B cell (primary cell): ENCODE measurements at regions not wholly inside any gene's neighbourhood (a gene's known extent, or its start where the extent isn't known, plus 50 kb on each side); places are given as distances from the start of the nearest gene placed in this dataset.

Experiments
- ATAC-seq: fragments of 200-7000 bp; cut with Tn5 transposase; one replicate; pipeline ENCODE4 v1.10.0; 2021; ENCODE audit warnings: low read depth, mild to moderate bottlenecking, moderate number of reproducible peaks, moderate library complexity
- CTCF ChIA-PET: fragments of 350-600 bp; sonication (Branson Sonifier 250); formaldehyde crosslinking; loops from one replicate; lab custom pipeline; 2021; ENCODE audit warnings: antibody characterized with exemption, inconsistent platforms; lab: Charles Lee
- POLR2A ChIA-PET: fragments of 350-600 bp; sonication (Branson Sonifier 250); formaldehyde crosslinking; loops from one replicate; lab custom pipeline; 2021; ENCODE audit warnings: antibody characterized with exemption; lab: Charles Lee
- DNase-seq: peaks from one replicate; pipeline ENCODE4 v3.0.0; 2013
- H2AFZ ChIP-seq: 2 replicates; pipeline ENCODE4 v1.6.1; 2012; ENCODE audit warnings: mild to moderate bottlenecking, low read depth, low read length; ENCODE audit not compliant: insufficient read depth, poor library complexity, severe bottlenecking
- H3K27ac ChIP-seq, 2 donors: 1 replicate in 1 of 2; 2 replicates in 1 of 2; pipeline ENCODE4 v1.5.1; 2012 to 2013; ENCODE audit warnings: low read length in 2 of 2, mild to moderate bottlenecking in 2 of 2, moderate library complexity in 1 of 2
- H3K27me3 ChIP-seq, 4 experiments: fragments of 200-600 bp in 1 of 4; sonication (generic) in 1 of 4; replicated peaks in 1 of 4; 1 replicate in 2 of 4; 2 replicates in 2 of 4; pipeline versions ENCODE4 v1.6.1 to v1.7.0; 2013 to 2016; ENCODE audit warnings: low read length in 3 of 4, mild to moderate bottlenecking in 2 of 4, mixed read lengths in 1 of 4, moderate library complexity in 1 of 4; ENCODE audit not compliant: insufficient read depth in 4 of 4, control insufficient read depth in 3 of 4; ENCODE audit errors: control extremely low read depth in 1 of 4
- H3K36me3 ChIP-seq, 2 experiments: replicated peaks in 1 of 2; 1 replicate in 1 of 2; 2 replicates in 1 of 2; pipeline versions ENCODE4 v1.6.1 to v1.7.1; 2013; ENCODE audit warnings: low read length in 1 of 2; ENCODE audit not compliant: insufficient read depth in 2 of 2, control insufficient read depth in 1 of 2; ENCODE audit errors: control extremely low read depth in 1 of 2, extremely low read depth in 1 of 2
- H3K4me1 ChIP-seq, 2 donors: fragments of 200-600 bp in 1 of 2; sonication (generic) in 1 of 2; 1 replicate in 1 of 2; 2 replicates in 1 of 2; pipeline versions ENCODE4 v1.5.1 to v1.6.1; 2013 to 2017; ENCODE audit warnings: low read length in 2 of 2; ENCODE audit not compliant: control insufficient read depth in 2 of 2, insufficient read depth in 2 of 2
- H3K4me2 ChIP-seq: replicated peaks from 2 replicates; pipeline ENCODE3; 2012; ENCODE audit warnings: mild to moderate bottlenecking, low read depth, low read length; ENCODE audit not compliant: poor library complexity, severe bottlenecking
- H3K4me3 ChIP-seq, 5 experiments: fragments of 200-600 bp in 1 of 5; sonication (generic) in 1 of 5; 1 replicate in 3 of 5; 2 replicates in 2 of 5; pipeline versions ENCODE4 v1.5.1 to v1.7.0; 2011 to 2016; ENCODE audit warnings: low read length in 4 of 5, mild to moderate bottlenecking in 4 of 5, low read depth in 2 of 5, control low read depth in 1 of 5, moderate library complexity in 1 of 5; ENCODE audit not compliant: insufficient read depth in 1 of 5; ENCODE audit errors: control extremely low read depth in 1 of 5, extremely low read depth in 1 of 5
- H3K79me2 ChIP-seq: fragments of 200-600 bp; sonication (generic); one replicate; pipeline ENCODE4 v1.6.0; 2016; ENCODE audit warnings: low read length; ENCODE audit not compliant: control insufficient read depth, insufficient read depth
- H3K9ac ChIP-seq: fragments of 200-600 bp; sonication (generic); 2 replicates; pipeline ENCODE4 v1.6.1; 2017; ENCODE audit warnings: mild to moderate bottlenecking, low read length, moderate library complexity
- H3K9me3 ChIP-seq, 3 donors: one replicate each; pipeline versions ENCODE4 v1.6.1 to v1.7.1; 2013; ENCODE audit warnings: low read length in 2 of 3; ENCODE audit not compliant: control insufficient read depth in 2 of 3, insufficient read depth in 1 of 3; ENCODE audit errors: control extremely low read depth in 1 of 3
- H4K20me1 ChIP-seq: 2 replicates; pipeline ENCODE4 v1.6.0; 2012; ENCODE audit warnings: mild to moderate bottlenecking, low read length; ENCODE audit not compliant: insufficient read depth, control insufficient read depth, poor library complexity, severe bottlenecking
- H3K27ac Mint-ChIP-seq: one replicate; pipeline ENCODE4 v1.8.0; 2021; ENCODE audit warnings: mixed read lengths
- H3K27me3 Mint-ChIP-seq: one replicate; pipeline ENCODE4 v1.8.0; 2021; ENCODE audit warnings: mixed read lengths
- H3K4me1 Mint-ChIP-seq: one replicate; pipeline ENCODE4 v1.8.0; 2021; ENCODE audit warnings: mixed read lengths
- H3K4me3 Mint-ChIP-seq: one replicate; pipeline ENCODE4 v1.8.0; 2021; ENCODE audit warnings: mixed read lengths
- H3K9me3 Mint-ChIP-seq: one replicate; pipeline ENCODE4 v1.8.0; 2022; ENCODE audit warnings: mixed read lengths; ENCODE audit not compliant: insufficient read depth
- EZH2 ChIP-seq: IDR thresholded peaks from 2 replicates; pipeline ENCODE4 v1.6.1; 2012; ENCODE audit warnings: borderline replicate concordance, low read depth, mild to moderate bottlenecking, moderate library complexity, low read length; ENCODE audit not compliant: insufficient read depth, poor library complexity, severe bottlenecking
- WGBS: methylation state at CpG from one replicate; pipeline ENCODE4 v1.1.5; 2013; ENCODE audit warnings: missing lambda C conversion rate; ENCODE audit not compliant: insufficient coverage; 5-methylcytosine and 5-hydroxymethylcytosine counted together
- intact Hi-C: fragments of 100-400 bp; cut with micrococcal nuclease; formaldehyde crosslinking; loops from one replicate; pipeline ENCODE4 v1.10.0; 2022
- TF ChIP-seq, protein P1 (sequence below): fragments of 200-600 bp; IDR thresholded peaks from one replicate; pipeline ENCODE4 v1.8.0; 2022; ENCODE audit warnings: antibody characterized with exemption, mild to moderate bottlenecking

- ChIA-PET CTCF (no interaction called here), POLR2A (no interaction called here)
- Histone ChIP-seq H3K9me3 (peaks cover 1 to 2% (median 2%) of the 10 kb centered on the region in 3 donors), H3K36me3 (no peaks in the 10 kb centered on the region), H2AFZ (no peak overlapping the region), H3K27ac (no peak overlapping the region), H3K27me3 (no peaks in the 10 kb centered on the region), H3K4me3 (no peak overlapping the region), H3K4me1 (no peaks in the 10 kb centered on the region), H3K79me2 (no peaks in the 10 kb centered on the region), H3K4me2 (no peak overlapping the region), H4K20me1 (no peaks in the 10 kb centered on the region), H3K9ac (no peak overlapping the region)
- DNase-seq (no peak), ATAC-seq (no peak)
- H3K4me1 Mint-ChIP-seq = no peaks in the 10 kb centered on the region
- H3K4me3 Mint-ChIP-seq = no peak overlapping the region
- WGBS = 78% methylated on average over 19 of the region's 19 CpGs
- H3K27me3 Mint-ChIP-seq = peaks cover 3% of the 10 kb centered on the region
- intact Hi-C loops = no loop called here
- peaks cover 4% of the 10 kb centered on the region for H3K9me3 Mint-ChIP-seq
- TF ChIP-seq, protein P1, sequence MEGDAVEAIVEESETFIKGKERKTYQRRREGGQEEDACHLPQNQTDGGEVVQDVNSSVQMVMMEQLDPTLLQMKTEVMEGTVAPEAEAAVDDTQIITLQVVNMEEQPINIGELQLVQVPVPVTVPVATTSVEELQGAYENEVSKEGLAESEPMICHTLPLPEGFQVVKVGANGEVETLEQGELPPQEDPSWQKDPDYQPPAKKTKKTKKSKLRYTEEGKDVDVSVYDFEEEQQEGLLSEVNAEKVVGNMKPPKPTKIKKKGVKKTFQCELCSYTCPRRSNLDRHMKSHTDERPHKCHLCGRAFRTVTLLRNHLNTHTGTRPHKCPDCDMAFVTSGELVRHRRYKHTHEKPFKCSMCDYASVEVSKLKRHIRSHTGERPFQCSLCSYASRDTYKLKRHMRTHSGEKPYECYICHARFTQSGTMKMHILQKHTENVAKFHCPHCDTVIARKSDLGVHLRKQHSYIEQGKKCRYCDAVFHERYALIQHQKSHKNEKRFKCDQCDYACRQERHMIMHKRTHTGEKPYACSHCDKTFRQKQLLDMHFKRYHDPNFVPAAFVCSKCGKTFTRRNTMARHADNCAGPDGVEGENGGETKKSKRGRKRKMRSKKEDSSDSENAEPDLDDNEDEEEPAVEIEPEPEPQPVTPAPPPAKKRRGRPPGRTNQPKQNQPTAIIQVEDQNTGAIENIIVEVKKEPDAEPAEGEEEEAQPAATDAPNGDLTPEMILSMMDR = no peak
- no peak for TF ChIP-seq EZH2
- H3K27ac Mint-ChIP-seq = no peak overlapping the region
Measured at GRCh38 chr22:44412136-44412731, 85.8 kb downstream of the RTL6 start.

DNA sequence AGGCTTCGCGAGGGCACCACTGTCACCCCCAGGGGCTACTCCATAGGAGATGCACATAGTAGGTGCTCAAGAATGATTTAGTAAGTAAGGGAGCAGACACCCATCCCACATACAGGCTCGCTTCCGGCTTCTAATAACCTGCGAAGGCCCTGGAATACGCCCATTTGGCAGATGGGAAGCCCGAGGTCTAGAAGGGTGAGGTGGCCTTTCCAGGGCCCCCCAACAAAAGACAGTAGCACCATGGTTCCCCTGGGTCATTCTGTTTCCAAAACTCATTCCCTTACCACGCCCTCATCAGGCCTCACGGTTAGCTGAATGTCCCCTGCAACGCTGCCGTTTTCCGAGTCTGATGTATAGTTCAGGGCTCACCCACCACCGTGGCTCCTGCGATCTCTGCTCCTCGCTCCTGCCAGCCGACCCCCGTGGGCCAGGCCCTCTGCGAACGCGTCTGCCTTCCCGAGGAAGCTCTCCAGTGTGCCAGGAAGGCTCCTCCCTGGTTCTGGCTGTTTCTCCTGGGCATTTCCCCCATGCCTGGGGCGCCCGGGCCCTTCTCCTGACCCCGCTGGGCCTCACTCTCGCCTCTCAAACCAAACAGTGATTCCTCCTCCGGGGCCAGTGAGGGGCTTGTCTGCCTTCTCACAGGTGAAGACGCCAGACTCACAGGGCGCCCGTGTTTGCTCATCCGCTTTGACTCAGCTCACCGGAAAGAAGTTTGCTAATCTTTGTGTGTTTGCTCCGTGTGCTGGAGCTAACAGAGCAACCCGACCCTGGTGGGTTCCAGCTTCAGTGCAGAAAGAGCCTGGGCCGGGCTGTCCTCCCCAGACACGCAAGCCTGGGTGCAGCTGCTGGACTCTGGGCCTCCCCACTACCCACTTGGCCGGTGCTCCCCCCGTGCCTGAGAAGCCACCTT, 86.6 kb downstream of the RTL6 start:
- peaks cover 4% of the 10 kb centered on the region for H3K9me3 Mint-ChIP-seq
- Histone ChIP-seq H3K9ac (no peak overlapping the region), H3K79me2 (no peaks in the 10 kb centered on the region), H3K4me1 (no peaks in the 10 kb centered on the region), H3K4me2 (no peak overlapping the region), H3K9me3 (peaks cover 0 to 1% (median under 1%) of the 10 kb centered on the region in 3 donors), H4K20me1 (no peaks in the 10 kb centered on the region), H3K27me3 (no peaks in the 10 kb centered on the region), H3K36me3 (no peaks in the 10 kb centered on the region), H3K27ac (no peak overlapping the region), H2AFZ (no peak overlapping the region), H3K4me3 (no peak overlapping the region)
- no peak overlapping the region for H3K4me3 Mint-ChIP-seq
- TF ChIP-seq, protein P1 = no peak
- TF ChIP-seq EZH2 = no peak
- 85% methylated on average over 33 of the region's 37 CpGs for WGBS
- no peak for ATAC-seq
- intact Hi-C loops = no loop called here
- H3K27me3 Mint-ChIP-seq = peaks cover 7% of the 10 kb centered on the region
- POLR2A ChIA-PET = no interaction called here
- CTCF ChIA-PET = no interaction called here
- H3K4me1 Mint-ChIP-seq = no peaks in the 10 kb centered on the region
- no peak for DNase-seq
- no peak overlapping the region for H3K27ac Mint-ChIP-seq
